Fibroblast of mammary gland (primary cell): ENCODE measurements at regions not wholly inside any gene's neighbourhood (a gene's known extent, or its start where the extent isn't known, plus 50 kb on each side); places are given as distances from the start of the nearest gene placed in this dataset.
"Not testable (repeated sequence)": the region's sequence is repeated elsewhere in the genome, so short reads cannot be mapped to it uniquely, and the experiment has no call there.

Experiments used
- DNase-seq: peaks from one replicate; pipeline ENCODE4 v3.0.0-alpha.2; 2010; ENCODE audit warnings: low read depth
- H3K4me3 ChIP-seq: 2 replicates; pipeline ENCODE4 v1.5.1; 2011; ENCODE audit warnings: low read depth, mild to moderate bottlenecking, low read length, moderate library complexity; ENCODE audit not compliant: control insufficient read depth

DNA sequence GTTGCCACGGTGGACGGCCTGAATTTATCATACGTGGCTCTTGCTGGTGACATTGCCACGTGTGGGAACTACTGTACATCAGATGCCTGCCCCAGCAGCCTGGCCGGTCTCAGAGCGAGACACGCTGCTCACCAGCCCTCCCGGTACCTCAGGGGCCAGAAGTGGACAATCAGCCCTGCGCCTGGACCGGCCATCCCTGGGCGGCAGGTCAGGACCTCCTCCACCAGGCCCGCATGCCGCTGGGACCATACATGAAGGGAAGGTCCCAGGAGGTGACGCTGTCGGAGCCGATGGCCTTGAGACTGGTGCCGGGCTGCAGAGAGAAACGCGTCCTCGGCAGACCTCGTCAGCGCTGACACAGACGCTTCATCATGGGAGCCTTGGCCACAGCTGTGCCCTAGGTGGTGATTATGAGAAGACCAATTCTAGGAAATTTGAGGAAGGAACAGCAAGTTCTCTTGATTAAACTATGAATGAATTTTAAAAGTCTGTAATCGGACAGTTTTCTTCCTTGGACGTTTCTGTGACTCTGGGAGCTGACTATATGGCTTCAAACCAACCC lies 5456.7 kb upstream of the TPTE start:
- H3K4me3 ChIP-seq, DNase-seq: not testable (repeated sequence)

DNA sequence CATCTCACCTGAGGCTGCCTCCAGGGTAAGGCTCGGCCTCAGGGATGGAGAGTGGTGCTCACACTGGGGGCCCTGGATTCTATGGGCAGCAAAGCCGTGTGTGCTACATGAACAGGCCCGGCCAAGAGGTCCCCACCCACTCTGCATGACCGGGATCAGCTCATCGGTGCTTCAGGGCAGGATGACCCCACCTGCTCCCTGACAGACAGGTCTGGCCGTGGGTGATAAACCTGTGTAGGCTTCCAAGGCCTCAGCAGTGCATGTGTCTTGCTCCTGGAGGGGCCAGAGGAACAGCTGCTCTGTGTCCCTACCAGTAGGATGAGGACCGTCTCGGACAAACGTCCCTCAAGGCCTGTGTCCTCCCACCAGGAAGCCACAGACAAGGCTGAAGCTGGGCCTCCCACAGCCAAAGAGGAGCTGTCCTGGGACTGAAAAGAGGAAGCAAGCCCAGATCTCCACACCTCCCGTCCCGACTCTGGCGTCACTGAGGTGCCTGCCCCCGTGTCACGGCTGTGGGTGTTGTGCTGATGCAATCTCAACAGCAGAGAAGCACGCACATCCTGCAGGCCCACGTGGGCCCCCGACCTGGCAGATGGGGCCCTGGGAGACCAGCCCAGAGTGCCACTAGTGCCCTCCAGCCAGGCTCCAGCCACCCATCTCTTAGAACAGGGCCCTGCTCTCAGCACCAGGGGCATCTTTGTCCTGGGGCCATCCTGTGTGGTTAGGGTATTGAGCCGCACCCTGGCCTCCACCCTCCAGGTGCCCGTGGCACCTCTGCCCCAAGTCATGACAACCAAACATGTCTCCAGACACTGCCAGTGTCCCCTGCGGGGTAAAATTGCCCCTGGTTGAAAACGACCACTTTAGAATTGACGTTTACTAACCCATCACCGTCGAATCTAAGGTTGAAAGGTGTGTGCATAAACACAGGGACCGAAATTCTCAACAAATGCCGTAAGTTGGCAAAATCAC lies 5455.9 kb upstream of the TPTE start:
- peak; percentile 53 for DNase-seq

DNA sequence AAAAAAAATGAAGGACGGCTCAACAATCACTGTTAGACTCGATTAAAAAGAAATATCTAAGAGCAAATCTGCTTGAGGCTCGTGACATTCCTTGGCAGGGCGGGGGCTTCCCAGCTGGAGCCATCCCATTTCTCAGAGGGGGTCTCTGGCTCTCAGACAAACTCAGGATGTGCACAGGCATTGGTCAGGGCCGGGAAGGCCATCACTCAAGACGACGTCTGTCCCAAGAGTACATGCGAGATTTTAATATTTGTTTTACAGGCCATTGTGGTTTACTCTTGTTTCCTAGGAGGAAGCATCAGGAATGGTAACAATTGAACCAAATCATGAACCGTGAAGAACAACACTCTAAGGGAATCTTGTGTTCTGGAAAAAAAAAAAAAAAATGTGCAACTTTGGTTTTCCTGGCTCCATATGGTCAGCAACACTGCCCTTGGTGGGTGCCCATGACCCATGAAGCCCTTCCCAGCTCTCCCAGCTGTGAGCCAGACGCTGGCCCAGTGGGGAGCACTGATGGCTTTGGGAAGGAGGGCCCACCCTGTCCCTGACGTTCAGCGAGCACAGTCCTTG lies 5454.6 kb upstream of the TPTE start:
- H3K4me3 ChIP-seq, DNase-seq: not testable (repeated sequence)

More for the DNA sequence above, 5455.9 kb upstream of the TPTE start:
- H3K4me3 ChIP-seq = not testable (repeated sequence)

DNA sequence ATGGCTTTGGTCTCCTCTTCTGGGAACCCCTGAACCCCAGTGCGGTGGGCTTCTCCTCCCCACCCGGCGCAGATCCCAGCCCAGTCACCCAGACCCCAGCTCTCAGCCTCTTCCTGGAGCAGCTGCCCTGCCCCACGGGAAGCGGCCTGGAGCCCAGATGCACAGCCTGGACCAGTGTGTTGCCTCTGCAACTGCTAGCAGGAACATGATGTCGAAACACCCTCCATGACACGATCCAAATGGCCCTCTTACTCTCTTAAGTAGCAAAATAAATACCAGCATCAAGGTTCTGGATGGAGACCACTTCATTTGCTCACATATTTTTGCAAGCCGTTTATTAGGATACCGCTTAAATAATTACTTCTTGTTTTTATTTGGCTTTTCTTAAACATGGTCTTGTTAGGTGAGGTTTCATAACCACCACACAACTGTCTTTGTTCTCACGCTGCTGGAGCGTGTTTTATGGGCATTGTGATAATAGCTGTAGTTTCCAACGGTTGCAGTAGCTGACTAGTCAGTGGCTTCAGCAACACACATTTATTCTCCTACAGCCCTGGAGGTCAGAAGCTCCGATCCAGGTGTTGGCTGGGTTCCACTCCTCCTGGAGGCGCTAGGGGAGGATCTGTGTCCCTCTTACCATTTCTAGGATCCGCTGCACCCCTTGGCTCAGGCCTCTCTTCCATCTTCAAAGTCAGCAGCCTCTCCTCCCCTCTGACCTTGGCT lies 5453.9 kb upstream of the TPTE start:
- not testable (repeated sequence) for H3K4me3 ChIP-seq, DNase-seq

DNA sequence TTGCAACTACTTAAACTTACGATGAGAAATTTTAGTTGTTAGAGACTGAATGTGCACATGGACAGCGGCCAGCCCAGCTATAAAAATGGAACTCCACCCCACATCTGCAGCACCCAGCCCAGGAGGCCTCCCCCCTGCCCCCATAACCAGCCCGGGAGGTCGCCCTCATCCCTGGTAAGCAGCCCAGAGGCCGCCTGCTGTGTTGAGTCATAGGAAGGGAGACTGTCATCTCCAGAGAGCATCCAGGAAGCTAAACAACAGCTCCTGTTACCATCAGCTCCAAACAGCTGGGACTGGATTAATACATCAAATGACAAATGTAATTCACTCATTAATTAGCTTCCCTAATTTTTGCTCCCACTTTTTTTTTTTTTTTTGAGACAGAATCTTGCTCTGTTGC lies 5452.7 kb upstream of the TPTE start:
- H3K4me3 ChIP-seq, DNase-seq: not testable (repeated sequence)

DNA sequence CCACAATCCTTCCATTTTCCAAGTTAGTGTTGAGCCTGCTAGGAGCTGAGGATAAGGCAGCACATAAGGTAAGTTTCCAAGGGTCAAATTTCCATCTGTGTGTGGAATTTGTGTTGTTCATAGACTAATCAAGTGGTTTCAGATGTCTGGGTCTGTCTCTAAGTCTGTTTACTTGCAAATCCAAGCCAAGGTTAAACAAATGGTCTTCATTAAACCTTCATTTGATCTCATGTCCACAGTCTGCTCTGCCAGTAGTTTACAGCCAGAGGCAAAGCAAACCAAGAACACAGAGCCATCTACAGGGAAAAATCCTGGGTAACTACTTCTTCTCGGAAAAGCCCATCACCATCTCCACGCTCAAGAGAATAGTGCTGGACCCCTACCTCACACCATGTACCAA lies 5450.2 kb upstream of the TPTE start:
- H3K4me3 ChIP-seq, DNase-seq: not testable (repeated sequence)

DNA sequence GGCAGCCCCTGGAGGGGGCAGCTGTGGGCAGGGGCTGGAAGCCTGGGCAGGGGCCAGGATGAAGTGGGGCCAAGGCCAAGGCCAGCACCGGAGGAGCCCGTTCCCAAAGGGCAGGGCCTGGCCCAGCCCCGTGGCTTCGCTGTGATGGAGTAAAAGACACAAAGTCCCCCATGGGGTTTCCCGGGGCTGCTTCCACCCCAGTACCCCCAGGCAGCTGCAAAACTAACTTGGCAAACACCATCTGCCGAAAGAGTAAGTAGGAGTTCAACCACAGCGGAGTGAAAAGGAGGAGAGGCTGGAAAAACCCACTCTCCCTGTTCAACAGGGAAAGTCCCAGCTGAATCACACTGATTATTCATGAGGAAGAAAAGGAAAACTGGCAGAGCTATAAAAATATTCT lies 5444.5 kb upstream of the TPTE start:
- H3K4me3 ChIP-seq, DNase-seq: not testable (repeated sequence)

DNA sequence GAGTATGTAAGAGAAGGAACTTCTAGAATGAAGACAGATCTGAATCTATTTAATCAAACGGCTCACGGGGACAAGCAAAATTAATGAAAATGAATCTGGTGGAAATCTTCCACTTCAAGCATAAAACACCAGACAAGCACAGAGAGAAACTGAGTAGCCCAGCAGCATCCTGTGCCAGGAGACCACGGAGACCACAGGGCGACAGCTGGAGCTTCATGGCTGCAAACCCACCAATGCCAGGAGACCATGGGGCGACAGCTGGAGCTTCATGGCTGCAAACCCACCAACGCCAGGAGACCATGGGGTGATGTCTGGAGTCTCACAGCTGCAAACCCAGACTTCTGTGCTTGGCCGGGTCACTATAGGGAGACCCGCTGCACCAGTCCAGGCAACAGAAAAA lies 5442.0 kb upstream of the TPTE start:
- DNase-seq, H3K4me3 ChIP-seq: not testable (repeated sequence)

DNA sequence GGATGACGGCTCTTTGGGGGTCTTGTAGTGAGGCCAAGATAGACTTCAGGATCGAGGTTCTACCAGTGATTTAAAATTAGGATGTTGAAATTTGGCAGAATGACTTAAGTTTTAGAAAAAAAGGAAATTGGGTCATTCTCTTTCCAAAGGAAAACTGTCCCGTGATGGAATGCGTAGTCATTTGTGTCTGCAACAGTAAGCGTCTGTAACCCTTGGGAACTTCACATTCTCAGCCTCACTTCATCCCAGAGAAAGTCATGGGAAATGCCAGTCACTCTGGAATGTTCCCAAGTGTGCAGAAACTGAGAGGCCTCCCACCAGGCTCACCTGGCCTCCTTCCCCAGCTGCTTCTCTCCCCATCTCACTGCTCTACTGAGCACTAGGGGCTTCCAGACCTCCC lies 5441.4 kb upstream of the TPTE start:
- not testable (repeated sequence) for DNase-seq

DNA sequence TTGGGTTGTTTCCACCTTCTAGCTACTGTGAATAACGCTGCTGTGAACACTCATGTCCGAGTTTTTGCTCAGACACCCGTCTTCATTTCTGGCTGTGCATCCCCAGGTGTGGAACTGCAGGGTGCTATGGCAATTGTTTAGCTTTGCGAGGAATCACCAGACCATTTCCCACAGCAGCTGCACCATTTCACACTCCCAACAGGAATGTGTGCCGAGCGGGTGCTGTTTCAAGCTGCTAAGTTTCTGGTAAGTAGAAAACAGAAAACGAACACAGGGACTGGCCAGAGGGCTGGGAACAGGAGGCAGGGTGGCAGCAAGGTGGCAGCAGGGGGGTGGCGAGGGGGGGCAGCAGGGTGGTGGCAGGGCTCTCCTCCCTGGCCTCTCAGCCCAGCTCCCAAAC lies 5437.1 kb upstream of the TPTE start:
- not testable (repeated sequence) for H3K4me3 ChIP-seq, DNase-seq

More for the DNA sequence above, 5441.4 kb upstream of the TPTE start:
- H3K4me3 ChIP-seq = not testable (repeated sequence)

DNA sequence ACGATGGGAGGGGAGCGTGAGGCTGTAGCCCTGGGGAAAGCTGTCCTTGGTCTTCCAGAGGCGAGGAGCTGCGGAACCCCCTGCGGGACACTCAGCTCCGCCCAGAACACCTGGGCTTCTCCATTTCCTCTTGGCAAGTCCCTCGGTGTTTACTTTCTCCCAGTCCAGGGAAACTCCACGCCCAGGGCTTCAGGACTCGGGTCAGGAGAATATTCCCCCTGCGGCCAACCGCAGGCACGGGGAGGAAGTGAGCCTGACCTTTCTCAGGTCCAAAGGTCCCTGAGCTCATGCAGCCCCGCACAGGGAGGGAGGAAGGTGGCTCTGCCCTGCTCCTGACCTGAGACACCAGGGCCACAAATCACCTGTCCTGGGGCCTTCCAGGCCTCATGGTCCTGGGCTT lies 5435.9 kb upstream of the TPTE start:
- not testable (repeated sequence) for DNase-seq, H3K4me3 ChIP-seq

DNA sequence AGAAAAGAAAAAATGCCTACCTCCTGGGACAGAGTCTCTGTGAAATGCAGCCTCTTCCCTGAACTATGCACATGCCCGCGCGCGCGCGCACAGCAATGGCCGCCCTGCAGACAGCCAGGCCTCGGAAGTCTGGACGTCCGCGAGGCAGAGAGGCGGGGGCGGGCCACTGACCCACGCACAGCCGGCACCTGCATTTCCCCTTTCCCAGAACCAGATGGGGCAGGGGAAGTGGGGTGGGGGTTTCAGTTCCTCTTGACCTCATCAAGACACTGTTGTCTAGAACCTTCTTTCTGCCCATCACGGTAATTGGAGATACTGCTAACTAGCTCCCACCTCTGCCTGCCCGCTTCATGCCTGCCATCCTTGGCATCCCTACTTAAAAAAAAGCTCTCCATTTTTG lies 5435.0 kb upstream of the TPTE start:
- not testable (repeated sequence) for DNase-seq, H3K4me3 ChIP-seq

DNA sequence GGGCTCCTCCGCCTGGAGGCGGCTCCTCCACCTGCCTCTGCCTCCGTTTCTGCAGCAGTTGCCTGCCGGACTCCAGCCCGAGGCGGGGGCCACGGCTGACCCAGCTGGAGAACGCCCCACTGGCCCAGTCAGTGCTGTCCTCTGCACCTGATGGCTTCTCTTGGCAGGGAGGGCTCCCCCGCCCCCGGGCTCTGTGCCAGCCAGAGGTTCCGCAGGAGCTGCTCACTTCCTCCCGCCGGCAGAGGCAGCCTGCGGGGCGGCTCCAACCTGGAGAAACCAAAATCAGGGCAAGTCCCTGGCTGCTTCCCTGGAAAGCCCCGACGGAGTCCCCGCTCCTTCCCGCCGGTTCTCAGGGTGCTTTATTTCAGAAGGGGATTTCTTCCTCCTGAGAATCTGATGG lies 5432.6 kb upstream of the TPTE start:
- H3K4me3 ChIP-seq, DNase-seq: not testable (repeated sequence)

DNA sequence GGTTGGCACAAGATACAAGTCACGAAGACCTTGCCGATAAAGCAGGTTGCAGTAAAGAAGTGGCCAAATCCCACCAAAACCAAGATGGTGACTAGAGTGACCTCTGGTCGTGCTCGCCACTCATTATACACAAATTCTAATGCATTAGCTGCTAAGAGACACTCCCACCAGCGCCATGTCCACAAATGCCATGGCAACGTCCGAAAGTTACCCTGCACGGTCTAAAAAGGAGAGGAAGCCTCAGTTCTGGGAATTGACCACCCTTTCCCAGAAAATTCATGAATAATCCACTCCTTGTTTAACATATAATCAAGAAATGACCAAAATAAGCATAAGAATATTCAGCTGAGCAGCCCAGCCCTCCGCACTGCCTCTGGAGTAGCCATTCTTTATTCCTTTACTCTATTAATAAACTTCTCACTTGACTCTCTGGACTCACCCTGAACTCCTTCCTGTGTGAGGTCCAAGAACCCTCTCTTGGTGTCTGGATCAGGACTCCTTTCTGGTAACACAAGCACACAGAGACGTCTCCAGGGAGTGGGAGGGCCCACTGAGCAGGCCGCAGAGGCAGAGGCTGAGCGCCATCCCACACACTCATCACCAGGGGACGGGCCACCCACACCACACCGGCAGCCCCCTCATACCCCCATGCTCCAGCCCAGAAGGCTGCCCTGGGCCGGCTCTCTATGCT lies 5431.8 kb upstream of the TPTE start:
- DNase-seq, H3K4me3 ChIP-seq: not testable (repeated sequence)

DNA sequence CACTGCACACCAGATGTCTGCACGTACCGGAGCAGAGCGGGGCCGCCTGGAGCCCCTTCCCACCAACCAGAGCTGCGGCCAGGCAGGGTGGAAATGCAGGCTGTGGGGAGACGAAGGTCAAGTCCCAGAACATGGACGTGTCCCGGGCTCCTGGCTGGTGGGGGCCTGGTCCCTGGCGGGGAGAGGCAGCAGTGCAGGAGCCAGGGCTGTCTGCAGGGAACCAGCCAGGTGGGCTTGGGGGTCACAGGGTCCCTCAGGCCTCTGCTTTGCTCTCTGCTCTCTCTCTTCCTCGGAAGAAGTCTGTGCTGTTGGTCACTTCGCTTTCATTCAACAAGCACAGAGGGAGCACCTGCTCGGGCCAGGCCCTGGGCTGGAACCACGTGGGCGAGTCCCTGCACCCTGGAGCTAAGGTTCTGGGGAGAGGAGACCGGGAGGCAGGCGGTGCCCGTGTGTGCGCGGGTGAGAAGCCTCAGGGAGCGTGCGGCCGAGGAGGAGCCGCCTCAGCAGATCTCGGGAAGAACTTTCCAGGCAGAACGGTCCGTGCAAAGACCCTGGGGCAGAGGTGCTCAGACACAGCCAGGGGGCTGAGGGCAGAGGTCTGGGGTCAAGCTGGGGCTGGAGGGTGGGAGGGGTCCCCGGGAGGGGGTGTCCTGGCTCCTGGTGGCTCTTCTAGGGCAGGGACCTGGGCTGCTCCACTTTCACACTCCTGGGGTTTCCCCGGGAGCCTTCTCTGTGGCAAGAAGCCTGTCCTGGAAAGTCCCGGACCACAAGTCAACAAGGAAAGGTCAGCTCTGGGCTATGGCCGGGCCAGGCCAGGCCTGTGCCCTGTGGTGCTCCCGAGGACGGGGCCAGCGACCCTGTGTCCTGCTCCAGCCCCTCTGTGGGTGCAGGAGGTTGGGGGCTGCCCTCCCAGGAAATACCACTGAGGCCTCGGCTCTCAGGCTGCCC lies 5431.0 kb upstream of the TPTE start:
- not testable (repeated sequence) for H3K4me3 ChIP-seq, DNase-seq

DNA sequence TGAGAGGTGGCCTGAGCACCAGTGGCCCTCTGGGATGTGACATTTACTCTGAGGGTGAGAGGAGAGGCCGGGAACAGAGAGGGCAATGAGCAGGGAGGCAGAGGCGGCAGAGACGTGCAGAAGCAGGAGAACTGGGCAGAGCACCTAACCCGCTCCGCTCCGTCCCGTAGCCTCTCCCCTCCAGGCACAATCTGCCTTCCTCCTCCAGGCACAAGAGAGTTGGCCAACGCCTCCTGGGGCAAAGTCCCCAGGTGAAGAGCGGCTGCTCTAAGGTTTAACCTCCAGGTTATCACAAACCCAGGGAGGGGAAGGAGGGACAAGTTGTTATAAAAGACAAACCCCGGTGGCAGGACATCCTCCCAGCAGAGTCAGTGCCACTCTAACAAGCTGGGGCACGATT lies 5430.1 kb upstream of the TPTE start:
- H3K4me3 ChIP-seq, DNase-seq: not testable (repeated sequence)

DNA sequence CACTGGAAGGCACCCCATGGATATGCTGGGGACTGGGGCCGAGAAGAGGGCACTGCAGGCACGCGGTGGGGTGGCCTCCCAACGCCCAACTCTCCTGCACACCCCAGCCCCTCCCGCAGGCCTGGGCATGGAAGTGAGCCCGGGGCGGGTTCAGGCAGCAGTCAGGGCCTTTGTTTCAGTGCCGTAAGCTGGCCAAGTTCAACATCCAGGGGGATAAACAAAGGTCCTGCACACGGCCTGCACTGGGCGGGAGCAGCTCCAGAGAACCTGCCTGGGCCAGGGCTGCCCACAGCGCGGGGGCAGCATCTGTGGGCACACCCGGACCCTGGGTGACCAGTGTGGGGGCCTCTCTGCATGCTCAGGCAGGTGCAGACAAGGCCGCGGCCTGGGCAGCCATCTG lies 5425.8 kb upstream of the TPTE start:
- H3K4me3 ChIP-seq = not testable (repeated sequence)

More for the DNA sequence above, 5425.8 kb upstream of the TPTE start:
- DNase-seq = not testable (repeated sequence)
